ENCODE measurements at regions not wholly inside any gene's neighbourhood (a gene's known extent, or its start where the extent isn't known, plus 50 kb on each side); places are given as distances from the start of the nearest gene placed in this dataset.

DNA sequence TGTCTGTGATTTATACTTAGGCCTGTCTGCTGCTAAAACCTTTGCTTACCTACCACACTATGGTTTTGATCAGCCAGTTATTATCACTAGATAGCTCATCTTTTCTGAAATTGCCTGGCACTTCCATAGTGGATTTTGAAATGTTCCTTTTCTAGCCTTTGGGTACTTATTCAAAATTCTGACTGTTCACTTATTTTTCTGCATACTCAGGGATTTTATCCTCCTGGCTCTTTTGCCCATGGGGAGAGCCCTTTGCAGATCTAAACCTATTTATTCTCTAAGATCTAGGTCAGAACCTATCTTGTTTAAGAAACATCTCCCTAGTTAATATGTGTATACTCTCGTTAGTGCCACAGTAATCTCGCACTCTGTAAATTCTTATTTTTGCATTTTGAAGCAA, 103.5 kb upstream of the C9orf72 start:
- Histone ChIP-seq H3K9ac (replicated peaks; ENCODE audit: extremely low read depth, insufficient read depth, low read length) (no peak overlapping the region), H3K4me2 (ENCODE audit: insufficient read depth, low read length) (no peak overlapping the region), H3K4me1 (ENCODE audit: control insufficient read depth, extremely low read depth, insufficient read depth, low read length) (no peaks in the 10 kb centered on the region), H3K27me3 (ENCODE audit: control insufficient read depth in 2 of 2, insufficient read depth in 2 of 2, low read length in 2 of 2) (no peaks in the 10 kb centered on the region), H2AFZ (ENCODE audit: low read depth, low read length) (no peak overlapping the region), H4K20me1 (replicated peaks; ENCODE audit: control insufficient read depth, extremely low read depth, insufficient read depth, low read length) (no peaks in the 10 kb centered on the region), H3K4me3 (replicated peaks in 1 of 3; ENCODE audit: insufficient read depth in 1 of 3, low read depth in 1 of 3, low read length in 3 of 3) (no peak overlapping the region), H3K9me3 (replicated peaks; ENCODE audit: control insufficient read depth, insufficient read depth, low read length) (no peaks in the 10 kb centered on the region), H3K27ac (ENCODE audit: insufficient read depth, low read depth, low read length) (no peak overlapping the region), H3K36me3 (ENCODE audit: control insufficient read depth in 2 of 2, extremely low read depth in 1 of 2, insufficient read depth in 2 of 2, low read length in 2 of 2) (no peaks in the 10 kb centered on the region), H3K9me1 (replicated peaks; ENCODE audit: control insufficient read depth, extremely low read depth, insufficient read depth, low read length) (no peaks in the 10 kb centered on the region), H3K79me2 (ENCODE audit: control insufficient read depth, insufficient read depth, low read length) (no peaks in the 10 kb centered on the region)
- intact Hi-C loops (cut with micrococcal nuclease) (no loop called here), dilution Hi-C loops (cut with MboI; ENCODE audit: extremely low pct_ligation_motif_present, low sequenced_read_pairs) (no loop called here)
- ChIA-PET CTCF (no interaction called here), POLR2A (no interaction called here)
- TF ChIP-seq MAX (IDR thresholded peaks at IDR 0.05; ENCODE audit: insufficient read depth, insufficient read length) (no peak), POLR2AphosphoS5 (IDR thresholded peaks at IDR 0.05; ENCODE audit: insufficient read depth, low read depth, low read length) (no peak), EZH2 (IDR thresholded peaks at IDR 0.05; ENCODE audit: borderline replicate concordance, low read depth, low read length, severe bottlenecking) (no peak), FOS (IDR thresholded peaks at IDR 0.05; ENCODE audit: borderline replicate concordance, insufficient read depth, low read length) (no peak), GATA2 (IDR thresholded peaks at IDR 0.05; ENCODE audit: insufficient read depth, insufficient read length, low read depth, low read length) (no peak), POLR2A (IDR thresholded peaks at IDR 0.05; ENCODE audit: low read depth, low read length) (no peak), MYC (IDR thresholded peaks at IDR 0.05; ENCODE audit: low read depth, low read length) (no peak)
- TF ChIP-seq, protein P1, sequence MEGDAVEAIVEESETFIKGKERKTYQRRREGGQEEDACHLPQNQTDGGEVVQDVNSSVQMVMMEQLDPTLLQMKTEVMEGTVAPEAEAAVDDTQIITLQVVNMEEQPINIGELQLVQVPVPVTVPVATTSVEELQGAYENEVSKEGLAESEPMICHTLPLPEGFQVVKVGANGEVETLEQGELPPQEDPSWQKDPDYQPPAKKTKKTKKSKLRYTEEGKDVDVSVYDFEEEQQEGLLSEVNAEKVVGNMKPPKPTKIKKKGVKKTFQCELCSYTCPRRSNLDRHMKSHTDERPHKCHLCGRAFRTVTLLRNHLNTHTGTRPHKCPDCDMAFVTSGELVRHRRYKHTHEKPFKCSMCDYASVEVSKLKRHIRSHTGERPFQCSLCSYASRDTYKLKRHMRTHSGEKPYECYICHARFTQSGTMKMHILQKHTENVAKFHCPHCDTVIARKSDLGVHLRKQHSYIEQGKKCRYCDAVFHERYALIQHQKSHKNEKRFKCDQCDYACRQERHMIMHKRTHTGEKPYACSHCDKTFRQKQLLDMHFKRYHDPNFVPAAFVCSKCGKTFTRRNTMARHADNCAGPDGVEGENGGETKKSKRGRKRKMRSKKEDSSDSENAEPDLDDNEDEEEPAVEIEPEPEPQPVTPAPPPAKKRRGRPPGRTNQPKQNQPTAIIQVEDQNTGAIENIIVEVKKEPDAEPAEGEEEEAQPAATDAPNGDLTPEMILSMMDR (IDR thresholded peaks at IDR 0.05; ENCODE audit: extremely low read depth in 1 of 2, insufficient read depth in 1 of 2, low read depth in 1 of 2, low read length in 2 of 2): no peak
- FAIRE-seq (no peak), DNase-seq (ENCODE audit: low read depth, low spot score) (no peak)
- BruUV-seq (replicated peaks): no TSS peak
